ENCODE measurements at regions not wholly inside any gene's neighbourhood (a gene's known extent, or its start where the extent isn't known, plus 50 kb on each side); places are given as distances from the start of the nearest gene placed in this dataset.

GRCh38 chr5:54370982-54371381, 60.6 kb upstream of the ARL15 start:
- no peak for TF ChIP-seq CTCF (IDR thresholded peaks at IDR 0.05)
- no peak for TF ChIP-seq EZH2 (IDR thresholded peaks at IDR 0.05; ENCODE audit: borderline replicate concordance, insufficient read depth, low read depth, low read length, poor library complexity, severe bottlenecking)
